PC-9 (cell line): ENCODE measurements at regions not wholly inside any gene's neighbourhood (a gene's known extent, or its start where the extent isn't known, plus 50 kb on each side); places are given as distances from the start of the nearest gene placed in this dataset.
A peak's percentile ranks its signal among the peaks of the same experiment; 100 is the strongest.

Experiments used
- BruUV-seq: library from RNA; stranded (reverse); fragments of 400-500 nt; replicated peaks from 2 replicates; lab custom pipeline; 2021; lab: Mats Ljungman, UMichigan
- CTCF ChIA-PET: fragments of 300-600 bp; sonication (Branson Sonifier 250); formaldehyde crosslinking; loops from one replicate; lab custom pipeline; 2022; ENCODE audit warnings: antibody characterized with exemption; lab: Charles Lee
- POLR2A ChIA-PET: fragments of 300-600 bp; sonication (Branson Sonifier 250); formaldehyde crosslinking; loops from one replicate; lab custom pipeline; 2022; ENCODE audit warnings: antibody characterized with exemption; ENCODE audit not compliant: unreplicated experiment; lab: Charles Lee
- DNase-seq, 2 experiments: peaks; one replicate each; pipeline versions ENCODE4 v3.0.0 to v3.0.0-alpha.2; 2015 to 2022; ENCODE audit warnings: mixed read lengths in 1 of 2
- H2AFZ ChIP-seq: fragments of 200-600 bp; sonication (generic); 2 replicates; pipeline ENCODE4 v1.8.1; 2017; ENCODE audit warnings: antibody characterized with exemption
- H3F3A ChIP-seq: fragments of 200-600 bp; sonication (generic); 2 replicates; pipeline ENCODE4 v1.8.1; 2017; ENCODE audit warnings: antibody characterized with exemption, mild to moderate bottlenecking, low read depth; ENCODE audit not compliant: insufficient read depth
- H3K27ac ChIP-seq: fragments of 200-600 bp; sonication (generic); 2 replicates; pipeline ENCODE4 v1.6.1; 2016; ENCODE audit warnings: mixed run types
- H3K27me3 ChIP-seq: fragments of 200-600 bp; sonication (generic); 2 replicates; pipeline ENCODE4 v1.6.1; 2016; ENCODE audit warnings: low read depth, mixed run types; ENCODE audit not compliant: insufficient read depth
- H3K36me3 ChIP-seq: fragments of 200-600 bp; sonication (generic); 2 replicates; pipeline ENCODE4 v1.6.1; 2016; ENCODE audit warnings: low read depth, mixed run types
- H3K4me1 ChIP-seq: fragments of 200-600 bp; sonication (generic); replicated peaks from 2 replicates; pipeline ENCODE4 v1.6.1; 2016; ENCODE audit warnings: mixed run types; ENCODE audit not compliant: insufficient read depth
- H3K4me2 ChIP-seq: fragments of 200-600 bp; sonication (generic); 2 replicates; pipeline ENCODE4 v1.6.1; 2017; ENCODE audit warnings: mixed run types
- H3K4me3 ChIP-seq: fragments of 200-600 bp; sonication (generic); 2 replicates; pipeline ENCODE4 v1.6.1; 2016; ENCODE audit warnings: mixed run types
- H3K79me2 ChIP-seq: fragments of 200-600 bp; sonication (generic); 2 replicates; pipeline ENCODE4 v1.6.1; 2017; ENCODE audit warnings: low read depth, mixed run types
- H3K9me2 ChIP-seq: fragments of 200-600 bp; sonication (generic); 2 replicates; pipeline ENCODE4 v1.8.1; 2017; ENCODE audit warnings: mild to moderate bottlenecking; ENCODE audit not compliant: insufficient read depth
- H3K9me3 ChIP-seq: fragments of 200-600 bp; sonication (generic); 2 replicates; pipeline ENCODE4 v1.8.1; 2016; ENCODE audit warnings: low read depth; ENCODE audit not compliant: insufficient read depth
- H4K20me1 ChIP-seq: fragments of 200-600 bp; sonication (generic); 2 replicates; pipeline ENCODE4 v1.8.1; 2017; ENCODE audit not compliant: insufficient read depth
- CTCF ChIP-seq: fragments of 200-600 bp; sonication (generic); conservative IDR thresholded peaks from 2 replicates; pipeline ENCODE4 v1.6.1; 2017; ENCODE audit warnings: mixed run types, antibody characterized with exemption, mild to moderate bottlenecking, moderate library complexity
- EZH2 ChIP-seq: fragments of 200-600 bp; sonication (generic); IDR thresholded peaks from 2 replicates; pipeline ENCODE4 v1.8.0; 2017; ENCODE audit warnings: antibody characterized with exemption, low read depth
- intact Hi-C: fragments of 100-400 bp; cut with micrococcal nuclease; formaldehyde crosslinking; loops from one replicate; pipeline ENCODE4 v1.10.0; 2022; ENCODE audit not compliant: unreplicated experiment

GRCh38 chr22:19597399-19597735, 73.2 kb upstream of the CLDN5 start:
- Histone ChIP-seq H3K9me2 (no peaks in the 10 kb centered on the region), H4K20me1 (no peaks in the 10 kb centered on the region), H3K4me1 (0 out of 2 replicates have a peak, but pooled peaks cover 8% of the 10 kb centered on the region), H3K36me3 (no peaks in the 10 kb centered on the region), H3K27me3 (no peaks in the 10 kb centered on the region), H3K9me3 (no peaks in the 10 kb centered on the region), H3K4me2 (no peak overlapping the region), H3K4me3 (no peak overlapping the region), H3F3A (no peaks in the 10 kb centered on the region), H3K27ac (no peak overlapping the region), H2AFZ (no peak overlapping the region), H3K79me2 (no peaks in the 10 kb centered on the region)
- intact Hi-C loops, result no loop called here
- DNase-seq, result no peak
- no TSS peak for BruUV-seq
- CTCF ChIA-PET, result no interaction called here
- POLR2A ChIA-PET, result interaction anchor here (0.6 kb wide), 1 partner anchor 314 kb away, joined by 4 read pairs; no protein-coding TSS in a partner anchor
- TF ChIP-seq CTCF, result no peak
- TF ChIP-seq EZH2, result no peak

GRCh38 chr22:19598054-19598855, 74.0 kb upstream of the CLDN5 start:
- H3F3A ChIP-seq, result no peaks in the 10 kb centered on the region
- H3K4me3 ChIP-seq, result no peak overlapping the region
- no peaks in the 10 kb centered on the region for H3K79me2 ChIP-seq
- no peak overlapping the region for H3K27ac ChIP-seq
- ChIA-PET CTCF (interaction anchor here (0.6 kb wide), 1 partner anchor 100 kb away, joined by 3 read pairs; no protein-coding TSS in a partner anchor), POLR2A (interaction anchor here (0.6 kb wide), 1 partner anchor 151 kb away, joined by 3 read pairs; no protein-coding TSS in a partner anchor)
- no peaks in the 10 kb centered on the region for H4K20me1 ChIP-seq
- no TSS peak for BruUV-seq
- H2AFZ ChIP-seq, result no peak overlapping the region
- H3K4me1 ChIP-seq, result 0 out of 2 replicates have a peak, but pooled peaks cover 8% of the 10 kb centered on the region
- no peak for TF ChIP-seq CTCF
- TF ChIP-seq EZH2, result no peak
- no peaks in the 10 kb centered on the region for H3K27me3 ChIP-seq
- H3K9me3 ChIP-seq, result no peaks in the 10 kb centered on the region
- H3K36me3 ChIP-seq, result no peaks in the 10 kb centered on the region
- DNase-seq, result peak in 1 of 2 experiments; percentile 8
- peak overlapping the region; percentile 34; the same call in 1 of the 2 replicates for H3K4me2 ChIP-seq
- H3K9me2 ChIP-seq, result no peaks in the 10 kb centered on the region
- intact Hi-C loops, result no loop called here

- no TSS peak for BruUV-seq
- no peaks in the 10 kb centered on the region for H3F3A ChIP-seq
- H4K20me1 ChIP-seq, result no peaks in the 10 kb centered on the region
- TF ChIP-seq EZH2 (no peak), CTCF (no peak)
- intact Hi-C loops, result no loop called here
- CTCF ChIA-PET, result interaction anchor here (0.6 kb wide), 1 partner anchor 100 kb away, joined by 3 read pairs; no protein-coding TSS in a partner anchor
- H2AFZ ChIP-seq, result no peak overlapping the region
- H3K4me1 ChIP-seq, result 0 out of 2 replicates have a peak, but pooled peaks cover 8% of the 10 kb centered on the region
- peak overlapping the region; percentile 34; the same call in 1 of the 2 replicates for H3K4me2 ChIP-seq
- no peaks in the 10 kb centered on the region for H3K9me3 ChIP-seq
- no peaks in the 10 kb centered on the region for H3K9me2 ChIP-seq
- H3K27me3 ChIP-seq, result no peaks in the 10 kb centered on the region
- H3K79me2 ChIP-seq, result no peaks in the 10 kb centered on the region
- no peak overlapping the region for H3K4me3 ChIP-seq
- H3K36me3 ChIP-seq, result no peaks in the 10 kb centered on the region
- POLR2A ChIA-PET, result interaction anchor here (0.6 kb wide), 1 partner anchor 152 kb away, joined by 3 read pairs; no protein-coding TSS in a partner anchor
- H3K27ac ChIP-seq, result no peak overlapping the region
- no peak for DNase-seq
Observed at GRCh38 chr22:19599004-19599403, 74.8 kb upstream of the CLDN5 start.
